Heart right ventricle (tissue), 16 donors: ENCODE measurements at regions not wholly inside any gene's neighbourhood (a gene's known extent, or its start where the extent isn't known, plus 50 kb on each side); places are given as distances from the start of the nearest gene placed in this dataset.

ENCODE experiments used
- ATAC-seq, 8 donors: fragments of 200-7000 bp; cut with Tn5 transposase; one replicate each; pipeline ENCODE4 v1.9.1; 2020; ENCODE audit warnings: mild to moderate bottlenecking in 8 of 8, moderate library complexity in 8 of 8, moderate number of reproducible peaks in 1 of 8
- DNase-seq, 2 donors: peaks; one replicate each; pipeline ENCODE4 v3.0.0-alpha.2; 2020
- H3K27ac ChIP-seq, 10 donors: fragments of 200-600 bp; sonication (generic) in 2 of 10; one replicate each; pipeline versions ENCODE4 v1.5.0 to v1.8.0; 2020 to 2022; ENCODE audit warnings: mild to moderate bottlenecking in 3 of 10
- H3K27me3 ChIP-seq, 7 donors: fragments of 200-600 bp; one replicate each; pipeline ENCODE4 v1.8.0; 2021 to 2022; ENCODE audit warnings: mild to moderate bottlenecking in 2 of 7
- H3K36me3 ChIP-seq, 9 donors: fragments of 200-600 bp; sonication (generic) in 1 of 9; one replicate each; pipeline versions ENCODE4 v1.5.0 to v1.8.0; 2020 to 2022; ENCODE audit warnings: mild to moderate bottlenecking in 2 of 9
- H3K4me1 ChIP-seq, 9 donors: fragments of 200-600 bp; sonication (generic) in 1 of 9; one replicate each; pipeline versions ENCODE4 v1.5.0 to v1.8.0; 2020 to 2022; ENCODE audit warnings: mild to moderate bottlenecking in 4 of 9
- H3K4me3 ChIP-seq, 10 donors: fragments of 200-600 bp; sonication (generic) in 2 of 10; one replicate each; pipeline versions ENCODE4 v1.5.0 to v1.8.0; 2020 to 2022; ENCODE audit warnings: mild to moderate bottlenecking in 7 of 10, moderate library complexity in 2 of 10
- H3K9me3 ChIP-seq, 11 donors: fragments of 200-600 bp in 10 of 11; sonication (generic) in 2 of 11; one replicate each; pipeline versions ENCODE4 v1.5.0 to v1.8.0; 2013 to 2022; ENCODE audit warnings: mild to moderate bottlenecking in 2 of 11, control low read depth in 1 of 11, moderate library complexity in 1 of 11
- CTCF ChIP-seq, 9 donors: fragments of 200-600 bp; sonication (generic) in 2 of 9; IDR thresholded peaks; one replicate each; pipeline versions ENCODE4 v1.5.0 to v1.8.0; 2021 to 2022; ENCODE audit warnings: antibody characterized with exemption in 9 of 9, mild to moderate bottlenecking in 5 of 9, moderate library complexity in 1 of 9
- WGBS, 2 donors: extraction: QIAGEN DNeasy Blood & Tissue Kit; methylation state at CpG; one replicate each; pipeline ENCODE4 v1.1.7; 2013; ENCODE audit warnings: inconsistent platforms in 1 of 2; 5-methylcytosine and 5-hydroxymethylcytosine counted together
- intact Hi-C, 10 donors: fragments of 100-400 bp; cut with DNase I; formaldehyde crosslinking; loops; one replicate each; pipeline versions ENCODE4 v1.11.1 to v1.14.2; 2022
- donor health status: Arrhythmogenic right ventricular cardiomyopathy.
- donor health status: ischemic (EF 13 %, LVEDD 7.1; RV severe dilation, severe dysfunction).
- donor health status: healthy with polysubstance abuse.
- donor health status: DM: no; HTN: yes; CAD: no.
- donor health status: DM: no; HTN: no; CAD: no.
- donor health status: ischemic (EF 25% LVEDD 6.9; RV normal size, moderate dysfunction).
- donor health status: ischemic (EF 25% LVEDD 5.7; RV mildly dilated, moderate dysfunction).
- donor health status: healthy.
- donor health status: DM: yes; HTN: yes; CAD: no.
- donor health status: Ischemic cardiomyopathy.
- donor health status: ischemic (EF 35%, LVEDD 5.7; RV mildly dilated, moderate dysfunction).
- donor health status: nonischemic (EF 11% LVEDD 7.7; RV severe dilation, severe dysfunction).
- donor health status: DM: yes; HTN: yes; CAD: no.
- donor health status: PGD.
- donor health status: ischemic (EF 29% LVEDD 5.4; RV normal size, mild dysfunction).
- donor health status: nonischemic (EF 23%, LVEDD 6.1; RV moderate dilation, normal function).

GRCh38 chr17:13073018-13073417 is 55.2 kb upstream of the ELAC2 start:
- intact Hi-C loops, result loop anchor here in 1 of 10 donors (10.0 kb wide), 1 partner anchor 218 kb away; no protein-coding TSS in a partner anchor

GRCh38 chr17:13070732-13071131 is 52.9 kb upstream of the ELAC2 start:
- Histone ChIP-seq H3K27ac (no peak overlapping the region), H3K36me3 (no peaks in the 10 kb centered on the region), H3K9me3 (peaks cover 0 to 14% (median 0%) of the 10 kb centered on the region in 11 donors), H3K4me1 (peaks cover 0 to 9% (median 0%) of the 10 kb centered on the region in 9 donors), H3K27me3 (peaks cover 0 to 3% (median 0%) of the 10 kb centered on the region in 7 donors), H3K4me3 (no peak overlapping the region)
- WGBS, 2 donors, result 78 to 93% methylated on average over 2 of the region's 2 CpGs
- no peak for DNase-seq
- ATAC-seq, result no peak
- no peak for TF ChIP-seq CTCF (IDR thresholded peaks at IDR 0.05)
- intact Hi-C loops, result loop anchor here in 1 of 10 donors (10.0 kb wide), 1 partner anchor 216 kb away; no protein-coding TSS in a partner anchor

More at GRCh38 chr17:13073018-13073417, 55.2 kb upstream of the ELAC2 start:
- Histone ChIP-seq H3K36me3 (no peaks in the 10 kb centered on the region), H3K9me3 (peaks cover 0 to 6% (median 0%) of the 10 kb centered on the region in 11 donors), H3K27ac (peak overlapping the region in 1 of 10 donors; percentile 44), H3K4me3 (no peak overlapping the region), H3K27me3 (peaks cover 0 to 3% (median 0%) of the 10 kb centered on the region in 7 donors), H3K4me1 (peaks cover 0 to 9% (median 0%) of the 10 kb centered on the region in 9 donors)
- DNase-seq (no peak), ATAC-seq (peak in 1 of 8 donors; percentile 29)
- TF ChIP-seq CTCF (IDR thresholded peaks at IDR 0.05), result no peak
- WGBS, 2 donors, result 62 to 75% methylated on average over 4 of the region's 4 CpGs

- peak in 2 of 8 donors; percentile 19 to 25 for ATAC-seq
- TF ChIP-seq CTCF (IDR thresholded peaks at IDR 0.05), result no peak
- intact Hi-C loops, result no loop called here
- Histone ChIP-seq H3K27ac (no peak overlapping the region), H3K4me1 (peaks cover 0 to 4% (median 0%) of the 10 kb centered on the region in 9 donors), H3K9me3 (peaks cover 0 to 14% (median 0%) of the 10 kb centered on the region in 11 donors), H3K36me3 (no peaks in the 10 kb centered on the region), H3K4me3 (no peak overlapping the region), H3K27me3 (peaks cover 0 to 16% (median 0%) of the 10 kb centered on the region in 7 donors)
- no peak for DNase-seq
- WGBS, 2 donors, result 70 to 72% methylated on average over 8 of the region's 8 CpGs
These were observed 49.9 kb upstream of the ELAC2 start for GRCh38 chr17:13067629-13068303.
